Retinal pigment epithelial cell (primary cell): ENCODE measurements at regions not wholly inside any gene's neighbourhood (a gene's known extent, or its start where the extent isn't known, plus 50 kb on each side); places are given as distances from the start of the nearest gene placed in this dataset.

Experiments
- DNase-seq: peaks from one replicate; pipeline ENCODE4 v3.0.0-alpha.2; 2010; ENCODE audit warnings: low read depth
- H3K4me3 ChIP-seq: 2 replicates; pipeline ENCODE4 v1.5.1; 2011; ENCODE audit warnings: mild to moderate bottlenecking, low read length, control low read depth, moderate library complexity
- TF ChIP-seq, protein P1 (sequence below): conservative IDR thresholded peaks from 2 replicates; pipeline ENCODE4 v1.5.1; 2011; ENCODE audit warnings: low read depth, low read length, control low read depth, inconsistent platforms

DNA sequence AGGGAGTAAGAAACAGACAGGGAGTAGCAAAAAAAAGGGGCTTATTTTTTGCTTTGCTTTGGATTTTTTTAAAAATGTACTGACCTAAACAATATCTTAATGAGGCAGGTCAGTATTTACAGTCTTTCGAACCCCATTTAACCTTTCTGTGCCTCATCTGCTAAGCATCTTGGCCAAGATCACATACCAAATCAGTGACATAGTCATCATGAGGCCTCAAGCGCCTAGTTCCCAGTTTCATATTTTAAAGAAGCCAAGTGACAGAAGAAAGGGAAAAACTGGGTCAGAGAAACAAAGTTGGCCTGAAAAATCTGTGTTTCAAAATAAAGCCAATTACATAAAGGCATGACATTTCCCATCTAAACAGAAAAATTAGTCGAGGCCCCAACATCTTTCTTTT is 94.6 kb upstream of the WDR44 start:
- peak; percentile 64 for DNase-seq
- TF ChIP-seq, protein P1, sequence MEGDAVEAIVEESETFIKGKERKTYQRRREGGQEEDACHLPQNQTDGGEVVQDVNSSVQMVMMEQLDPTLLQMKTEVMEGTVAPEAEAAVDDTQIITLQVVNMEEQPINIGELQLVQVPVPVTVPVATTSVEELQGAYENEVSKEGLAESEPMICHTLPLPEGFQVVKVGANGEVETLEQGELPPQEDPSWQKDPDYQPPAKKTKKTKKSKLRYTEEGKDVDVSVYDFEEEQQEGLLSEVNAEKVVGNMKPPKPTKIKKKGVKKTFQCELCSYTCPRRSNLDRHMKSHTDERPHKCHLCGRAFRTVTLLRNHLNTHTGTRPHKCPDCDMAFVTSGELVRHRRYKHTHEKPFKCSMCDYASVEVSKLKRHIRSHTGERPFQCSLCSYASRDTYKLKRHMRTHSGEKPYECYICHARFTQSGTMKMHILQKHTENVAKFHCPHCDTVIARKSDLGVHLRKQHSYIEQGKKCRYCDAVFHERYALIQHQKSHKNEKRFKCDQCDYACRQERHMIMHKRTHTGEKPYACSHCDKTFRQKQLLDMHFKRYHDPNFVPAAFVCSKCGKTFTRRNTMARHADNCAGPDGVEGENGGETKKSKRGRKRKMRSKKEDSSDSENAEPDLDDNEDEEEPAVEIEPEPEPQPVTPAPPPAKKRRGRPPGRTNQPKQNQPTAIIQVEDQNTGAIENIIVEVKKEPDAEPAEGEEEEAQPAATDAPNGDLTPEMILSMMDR, result no peak
- no peak overlapping the region for H3K4me3 ChIP-seq

DNA sequence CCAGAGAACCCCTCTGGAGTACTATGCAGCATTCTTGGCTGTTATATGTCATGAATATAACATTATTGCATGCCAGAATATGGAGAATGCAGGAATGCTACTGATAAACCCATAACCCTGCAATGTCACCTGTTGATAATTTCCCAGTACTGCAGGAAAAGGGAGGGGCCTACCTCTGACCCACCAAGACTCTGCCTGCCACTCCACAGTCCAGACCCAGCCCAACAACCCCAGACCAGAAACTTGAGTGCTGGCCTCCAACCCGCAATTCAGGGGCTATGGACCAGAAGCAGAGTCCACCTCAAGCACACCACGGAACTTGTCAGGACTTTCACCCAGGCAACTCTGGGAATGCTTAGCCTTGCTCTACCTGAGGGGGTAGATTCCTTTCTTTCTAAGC is 92.9 kb upstream of the WDR44 start:
- no peak overlapping the region for H3K4me3 ChIP-seq
- TF ChIP-seq, protein P1, result no peak
- no peak for DNase-seq

DNA sequence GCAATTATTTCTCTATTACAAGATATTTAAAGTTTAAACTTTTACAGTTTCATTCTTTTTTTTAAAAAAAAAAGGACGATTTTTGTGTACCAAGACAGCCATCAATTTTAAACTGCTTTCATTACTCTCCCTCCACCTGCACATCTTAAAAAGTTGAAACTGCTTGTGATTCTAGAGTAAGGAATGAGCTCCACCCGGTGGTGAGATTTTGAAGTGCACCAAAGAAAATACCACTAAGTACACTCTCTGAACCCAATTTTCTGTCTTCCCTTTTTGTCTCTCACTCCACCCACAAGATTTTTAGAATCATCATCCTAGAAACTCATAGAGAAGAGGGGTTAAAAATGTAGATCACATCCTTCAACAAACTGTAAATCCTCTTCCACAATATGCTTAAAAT is 91.3 kb upstream of the WDR44 start:
- TF ChIP-seq, protein P1, result peak; percentile 70
- H3K4me3 ChIP-seq, result no peak overlapping the region
- DNase-seq, result no peak

DNA sequence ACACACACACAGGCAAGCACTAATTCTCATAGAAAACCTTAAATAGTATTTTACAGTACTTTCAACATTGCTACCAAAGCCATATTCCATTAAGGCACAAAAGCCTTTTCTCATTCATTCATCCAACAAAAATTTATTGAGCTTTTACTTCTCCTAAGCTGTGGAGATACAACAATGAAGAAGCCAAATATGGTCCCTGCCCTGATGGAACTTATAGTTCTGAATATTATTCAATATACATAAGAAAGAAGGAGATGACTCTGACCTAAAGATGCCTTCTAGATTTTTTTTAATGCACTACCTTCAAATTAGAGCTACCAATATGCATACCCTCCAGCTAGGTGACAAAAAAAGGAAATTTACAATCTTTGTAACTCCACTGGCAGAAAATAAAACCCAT is 90.0 kb upstream of the WDR44 start:
- DNase-seq, result no peak
- TF ChIP-seq, protein P1, result no peak
- no peak overlapping the region for H3K4me3 ChIP-seq

DNA sequence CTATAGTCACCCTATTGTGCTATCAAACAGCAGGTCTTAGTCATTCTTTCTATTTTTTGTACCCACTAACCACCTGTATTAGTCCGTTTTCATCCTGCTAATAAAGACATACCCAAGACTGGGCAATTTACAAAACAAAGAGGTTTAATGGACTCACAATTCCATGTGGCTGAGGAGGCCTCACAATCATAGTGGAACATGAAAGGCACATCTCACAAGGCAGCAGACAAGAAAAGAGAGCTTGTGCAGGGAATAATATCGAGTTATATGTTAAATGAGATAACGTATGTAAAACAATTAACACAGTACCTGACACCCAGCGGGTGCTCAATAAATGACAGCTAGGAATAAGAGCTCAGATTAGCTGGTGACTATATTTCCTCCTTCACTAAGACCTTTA is 88.1 kb upstream of the WDR44 start:
- TF ChIP-seq, protein P1, result no peak
- no peak for DNase-seq
- H3K4me3 ChIP-seq, result no peak overlapping the region

DNA sequence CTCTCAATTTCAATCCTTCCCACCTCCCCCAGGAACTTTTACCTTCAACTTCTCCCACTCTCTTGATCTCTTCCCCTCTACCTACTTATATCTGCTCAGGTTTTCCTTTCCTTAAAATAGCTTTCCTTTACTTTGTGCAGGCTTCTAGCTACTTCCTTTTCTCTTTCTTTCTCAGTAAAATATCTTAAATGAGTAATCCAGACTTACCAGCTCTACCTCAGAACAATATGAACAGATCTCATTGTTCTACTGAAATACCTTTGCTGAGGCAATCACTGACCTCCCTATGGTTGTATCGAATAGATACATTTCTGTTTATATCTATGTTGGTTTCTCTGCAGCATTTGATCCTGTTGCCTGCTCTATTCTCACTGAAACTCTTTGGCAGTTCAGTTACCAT is 86.7 kb upstream of the WDR44 start:
- no peak overlapping the region for H3K4me3 ChIP-seq
- TF ChIP-seq, protein P1, result no peak
- DNase-seq, result no peak

DNA sequence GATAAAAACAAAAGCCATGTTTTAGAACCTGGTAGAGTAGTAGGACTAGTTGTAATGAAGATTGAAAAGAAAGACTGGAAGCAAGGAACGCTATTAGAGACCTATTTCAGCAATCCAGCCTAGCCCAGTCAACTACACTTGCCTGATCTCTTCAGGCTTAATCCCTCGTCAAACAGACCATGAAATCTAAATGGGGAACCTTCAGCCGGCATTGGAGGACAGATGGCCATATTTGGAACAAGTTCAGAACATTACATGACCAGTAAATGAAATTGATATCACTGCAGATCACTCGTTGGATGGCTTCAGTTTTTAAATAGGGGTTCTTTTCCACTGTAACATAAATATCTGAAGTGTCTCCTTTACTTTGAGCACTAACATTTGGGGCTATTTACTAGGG is 84.8 kb upstream of the WDR44 start:
- TF ChIP-seq, protein P1, result no peak
- no peak for DNase-seq
- no peak overlapping the region for H3K4me3 ChIP-seq
